K562 (cell line): ENCODE measurements at regions not wholly inside any gene's neighbourhood (a gene's known extent, or its start where the extent isn't known, plus 50 kb on each side); places are given as distances from the start of the nearest gene placed in this dataset.

Source experiments
- ATAC-seq: fragments of 200-7000 bp; cut with Tn5 transposase; 3 replicates; pipeline ENCODE4 v1.9.1; 2020; ENCODE audit warnings: moderate library complexity
- BruUV-seq: library from RNA; stranded (reverse); fragments of 400-500 nt; replicated peaks from 2 replicates; lab custom pipeline; 2021; lab: Mats Ljungman, UMichigan
- CTCF ChIA-PET: fragments of 300-600 bp; formaldehyde crosslinking; extraction: SDS; loops from one replicate; lab custom pipeline; 2021; ENCODE audit warnings: low intra/inter-chr PET ratio; lab: Yijun Ruan, JAX
- POLR2A ChIA-PET: fragments of 300-600, 350-650 bp; sonication (Branson Sonifier 250); formaldehyde crosslinking; extraction: SDS; loops from one replicate; lab custom pipeline; 2021; ENCODE audit warnings: antibody characterized with exemption, inconsistent platforms; lab: Yijun Ruan, JAX
- DNase-seq, 4 experiments: peaks; one replicate each; pipeline versions ENCODE4 v3.0.0 to v3.0.0-alpha.2; 2011 to 2018; ENCODE audit warnings: low spot score in 3 of 4, mixed read lengths in 3 of 4; ENCODE audit errors: extremely low read depth in 1 of 4
- FAIRE-seq: peaks from 2 replicates; lab custom pipeline; 2011; peaks lifted over from hg19 to GRCh38; lab: Jason Lieb, UNC
- H2AFZ ChIP-seq: 2 replicates; pipeline ENCODE4 v1.6.0; 2011; ENCODE audit warnings: low read depth, low read length, control low read depth, inconsistent platforms
- H3K27ac ChIP-seq: fragments of 200-600 bp; 3 replicates; pipeline ENCODE4 v1.8.0; 2011; ENCODE audit warnings: low read depth, mild to moderate bottlenecking, control low read depth, inconsistent platforms, low read length, moderate library complexity, mixed read lengths; ENCODE audit errors: extremely low read depth
- H3K27me3 ChIP-seq, 2 experiments: fragments of 300-600 bp in 1 of 2; 2 replicates in 1 of 2; 3 replicates in 1 of 2; pipeline versions ENCODE4 v1.6.0 to v1.8.0; 2011; ENCODE audit warnings: inconsistent platforms in 2 of 2, low read length in 2 of 2, mild to moderate bottlenecking in 1 of 2, mixed read lengths in 1 of 2, moderate library complexity in 1 of 2; ENCODE audit not compliant: control insufficient read depth in 2 of 2, insufficient read depth in 2 of 2
- H3K36me3 ChIP-seq: fragments of 300-600 bp; 3 replicates; pipeline ENCODE4 v1.8.0; 2011; ENCODE audit warnings: mild to moderate bottlenecking, low read length, inconsistent platforms; ENCODE audit not compliant: control insufficient read depth, insufficient read depth
- H3K4me1 ChIP-seq, 2 experiments: fragments of 200-600 bp in 1 of 2; replicated peaks in 1 of 2; 2 replicates in 1 of 2; 3 replicates in 1 of 2; pipeline versions ENCODE4 v1.5.1 to v1.8.0; 2011; ENCODE audit warnings: inconsistent platforms in 2 of 2, low read length in 2 of 2, mild to moderate bottlenecking in 1 of 2, mixed read lengths in 1 of 2, moderate library complexity in 1 of 2; ENCODE audit not compliant: control insufficient read depth in 2 of 2, insufficient read depth in 2 of 2
- H3K4me2 ChIP-seq: 2 replicates; pipeline ENCODE4 v1.6.1; 2011; ENCODE audit warnings: low read length, control low read depth, inconsistent platforms, mixed read lengths; ENCODE audit not compliant: insufficient read depth
- H3K4me3 ChIP-seq: fragments of 200-600 bp; sonication (generic), shearing (Covaris generic); 2 replicates; pipeline ENCODE4 v1.5.1; 2016; ENCODE audit warnings: control low read depth, inconsistent platforms
- H3K79me2 ChIP-seq: fragments of 200-600 bp; 3 replicates; pipeline ENCODE4 v1.8.0; 2011; ENCODE audit warnings: low read length, inconsistent platforms; ENCODE audit not compliant: control insufficient read depth, insufficient read depth
- H3K9ac ChIP-seq, 2 experiments: 2 replicates each; pipeline versions ENCODE4 v1.6.0 to v1.6.1; 2011; ENCODE audit warnings: low read depth in 2 of 2, low read length in 2 of 2, control low read depth in 1 of 2, inconsistent platforms in 1 of 2, mild to moderate bottlenecking in 1 of 2, mixed read lengths in 1 of 2; ENCODE audit not compliant: insufficient read depth in 1 of 2
- H3K9me1 ChIP-seq: one replicate; pipeline ENCODE4 v1.6.0; 2011; ENCODE audit warnings: inconsistent platforms, mild to moderate bottlenecking, low read length, moderate library complexity; ENCODE audit not compliant: control insufficient read depth, insufficient read depth
- H3K9me3 ChIP-seq: replicated peaks from 2 replicates; pipeline ENCODE4 v1.5.1; 2011; ENCODE audit warnings: low read depth, low read length, inconsistent platforms; ENCODE audit not compliant: control insufficient read depth, insufficient read depth
- H4K20me1 ChIP-seq: replicated peaks from 2 replicates; pipeline ENCODE4 v1.6.1; 2011; ENCODE audit warnings: low read length, inconsistent platforms, mixed read lengths; ENCODE audit not compliant: control insufficient read depth, insufficient read depth
- CBX8 ChIP-seq: fragments of 200-600 bp; sonication (generic); IDR thresholded peaks from 2 replicates; pipeline ENCODE4 v1.6.1; 2012; ENCODE audit warnings: borderline replicate concordance, mixed run types, low read depth, mild to moderate bottlenecking, moderate library complexity, mixed read lengths, low read length, control low read depth, inconsistent platforms; ENCODE audit not compliant: poor library complexity, severe bottlenecking; ENCODE audit errors: extremely low read depth
- CREB3L1 ChIP-seq: fragments of 450-650 bp; IDR thresholded peaks from 2 replicates; pipeline ENCODE4 v1.6.1; 2014; ENCODE audit warnings: low read depth, mild to moderate bottlenecking, moderate library complexity, borderline replicate concordance
- FIP1L1 ChIP-seq: fragments of 200-400 bp; formaldehyde crosslinking; IDR thresholded peaks from 2 replicates; pipeline ENCODE4 v1.6.1; 2018; ENCODE audit warnings: mild to moderate bottlenecking, low read depth, low read length; ENCODE audit not compliant: poor library complexity, severe bottlenecking
- KDM4B ChIP-seq, 2 experiments: fragments of 450-650 bp in 1 of 2; sonication (generic) in 1 of 2; IDR thresholded peaks; 2 replicates each; pipeline ENCODE4 v1.6.1; 2016 to 2017; ENCODE audit warnings: borderline replicate concordance in 2 of 2, antibody characterized with exemption in 1 of 2, low read depth in 1 of 2, mild to moderate bottlenecking in 1 of 2
- NONO ChIP-seq, 2 experiments: fragments of 200-400 bp in 1 of 2; fragments of 450-650 bp in 1 of 2; formaldehyde crosslinking in 1 of 2; IDR thresholded peaks; 2 replicates each; pipeline ENCODE4 v1.6.1; 2017; ENCODE audit warnings: low read depth in 2 of 2, mild to moderate bottlenecking in 2 of 2, moderate library complexity in 2 of 2, low read length in 1 of 2
- NR1H2 ChIP-seq: sonication (generic); formaldehyde crosslinking; IDR thresholded peaks from 2 replicates; pipeline ENCODE4 v1.4.0; 2020; ENCODE audit warnings: mild to moderate bottlenecking, missing genetic modification reagents
- OTX1 ChIP-seq: fragments of 450-650 bp; formaldehyde crosslinking; IDR thresholded peaks from 2 replicates; pipeline ENCODE4 v1.4.0; 2022; ENCODE audit warnings: mild to moderate bottlenecking
- POLR2G ChIP-seq: fragments of 200-400 bp; formaldehyde crosslinking; IDR thresholded peaks from 2 replicates; pipeline ENCODE4 v1.6.1; 2017; ENCODE audit warnings: low read depth, mild to moderate bottlenecking, antibody characterized with exemption, low read length, moderate library complexity
- SUPT5H ChIP-seq: fragments of 450-650 bp; IDR thresholded peaks from 2 replicates; pipeline ENCODE4 v1.6.1; 2016
- TAF15 ChIP-seq: fragments of 200-400 bp; formaldehyde crosslinking; IDR thresholded peaks from 2 replicates; pipeline ENCODE4 v1.6.1; 2017; ENCODE audit warnings: mild to moderate bottlenecking, low read depth, low read length, moderate library complexity
- TCFL5 ChIP-seq: fragments of 250-450 bp; sonication (Bioruptor Pico); conservative IDR thresholded peaks from 2 replicates; pipeline ENCODE4 v1.6.1; 2021; ENCODE audit warnings: mild to moderate bottlenecking, moderate library complexity, matching md5 sums
- XRCC3 ChIP-seq: fragments of 450-650 bp; IDR thresholded peaks from 2 replicates; pipeline ENCODE4 v1.6.1; 2017; ENCODE audit warnings: mild to moderate bottlenecking, moderate library complexity
- ZKSCAN8 ChIP-seq: fragments of 200-800 bp; sonication (Bioruptor generic); IDR thresholded peaks from 2 replicates; pipeline ENCODE4 v1.6.1; 2016; ENCODE audit warnings: missing genetic modification characterization, missing compliant biosample characterization
- ZNF143 ChIP-seq: sonication (generic); formaldehyde crosslinking; IDR thresholded peaks from 2 replicates; pipeline ENCODE4 v1.9.0; 2022; ENCODE audit warnings: mild to moderate bottlenecking, missing genetic modification reagents
- ZNF584 ChIP-seq: fragments of 200-800 bp; sonication (Bioruptor generic); IDR thresholded peaks from 2 replicates; pipeline ENCODE4 v1.6.1; 2016; ENCODE audit warnings: low read depth, mild to moderate bottlenecking, missing genetic modification characterization, missing compliant biosample characterization
- ZNF76 ChIP-seq: fragments of 250-450 bp; sonication (Bioruptor Pico); IDR thresholded peaks from 2 replicates; pipeline ENCODE4 v1.4.0; 2020; ENCODE audit warnings: mild to moderate bottlenecking, moderate library complexity, borderline replicate concordance
- WGBS: fragments of 100-300 bp; shearing (Covaris generic); methylation state at CpG from one replicate; pipeline ENCODE4 v1.1.6; 2016; ENCODE audit warnings: low coverage, mixed read lengths; ENCODE audit not compliant: insufficient coverage; ENCODE audit errors: missing lambda C conversion rate; 5-methylcytosine and 5-hydroxymethylcytosine counted together
- in situ Hi-C: fragments of 300-500 bp; cut with MboI; formaldehyde crosslinking; loops from 4 replicates; pipeline ENCODE4 v1.15.0; 2018; ENCODE audit warnings: inconsistent platforms, mixed read lengths
- intact Hi-C: fragments of 100-400 bp; cut with micrococcal nuclease; formaldehyde crosslinking; loops from 2 replicates; pipeline ENCODE4 v1.14.2; 2022

- no peak for TF ChIP-seq OTX1 (CRISPR knock-in tag)
- no peak for TF ChIP-seq POLR2G
- TF ChIP-seq SUPT5H = no peak
- TF ChIP-seq, all 486 proteins: peak for 0
Observed at GRCh38 chr11:41921746-41922390, 462.4 kb upstream of the LRRC4C start (continued).

GRCh38 chr11:41926339-41926738, 466.9 kb upstream of the LRRC4C start:
- Histone ChIP-seq H3K4me2 (no peak overlapping the region), H4K20me1 (no peaks in the 10 kb centered on the region)
- TF ChIP-seq ZNF143 (CRISPR knock-in tag) (no peak), XRCC3 (no peak), CREB3L1 (no peak), NONO (IDR thresholded peaks at IDR 0.05; ENCODE audit: low read depth in 2 of 2, low read length in 1 of 2) (no peak), TCFL5 (CRISPR knock-in tag) (no peak), CBX8 (no peak), ZKSCAN8 (CRISPR knock-in tag) (no peak), KDM4B (IDR thresholded peaks at IDR 0.05; ENCODE audit: borderline replicate concordance in 2 of 2, low read depth in 1 of 2) (no peak), ZNF584 (CRISPR knock-in tag) (no peak), TAF15 (no peak), NR1H2 (CRISPR knock-in tag) (no peak), FIP1L1 (no peak), ZNF76 (CRISPR knock-in tag) (no peak)
- TF ChIP-seq, all 486 proteins: peak for 0
- Histone ChIP-seq H2AFZ (no peak overlapping the region), H3K79me2 (no peaks in the 10 kb centered on the region), H3K4me1 (no peaks in the 10 kb centered on the region), H3K9me1 (no peaks in the 10 kb centered on the region), H3K27me3 (no peaks in the 10 kb centered on the region), H3K9ac (no peak overlapping the region), H3K27ac (no peak overlapping the region), H3K36me3 (no peaks in the 10 kb centered on the region), H3K9me3 (no peaks in the 10 kb centered on the region), H3K4me3 (no peak overlapping the region)
- DNase-seq (no peak), ATAC-seq (no peak), FAIRE-seq (no peak)
- in situ Hi-C loops = no loop called here
- POLR2A ChIA-PET = no interaction called here
- intact Hi-C loops = no loop called here
- 0% methylated on average over 4 of the region's 4 CpGs for WGBS
- no TSS peak for BruUV-seq
- CTCF ChIA-PET = no interaction called here
